GM12872 (cell line): ENCODE measurements at regions not wholly inside any gene's neighbourhood (a gene's known extent, or its start where the extent isn't known, plus 50 kb on each side); places are given as distances from the start of the nearest gene placed in this dataset.

Experiments used
- TF ChIP-seq, protein P1 (sequence below): IDR thresholded peaks from 3 replicates; pipeline ENCODE4 v1.5.1; 2011; ENCODE audit warnings: low read depth, mild to moderate bottlenecking, low read length, moderate library complexity; ENCODE audit not compliant: insufficient read depth

DNA sequence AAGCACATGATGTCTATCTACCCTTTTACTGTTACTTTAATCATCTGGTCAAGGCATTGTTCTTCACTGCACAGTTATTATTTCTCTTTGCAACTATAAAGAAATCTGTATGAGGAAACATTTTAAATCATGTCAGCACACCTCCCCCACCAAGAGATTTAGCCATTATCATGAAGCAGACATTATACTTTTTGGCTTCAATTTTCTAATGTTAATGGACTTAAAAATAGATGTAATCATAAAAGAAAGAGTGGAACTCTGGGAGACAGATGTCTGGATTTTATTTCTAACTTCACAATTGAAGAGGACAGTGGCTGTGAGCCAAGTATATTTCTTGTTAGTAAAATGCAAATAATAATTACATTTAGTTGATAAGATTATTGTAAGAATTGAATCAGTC lies 932.4 kb downstream of the TAF11L14 start:
- TF ChIP-seq, protein P1, sequence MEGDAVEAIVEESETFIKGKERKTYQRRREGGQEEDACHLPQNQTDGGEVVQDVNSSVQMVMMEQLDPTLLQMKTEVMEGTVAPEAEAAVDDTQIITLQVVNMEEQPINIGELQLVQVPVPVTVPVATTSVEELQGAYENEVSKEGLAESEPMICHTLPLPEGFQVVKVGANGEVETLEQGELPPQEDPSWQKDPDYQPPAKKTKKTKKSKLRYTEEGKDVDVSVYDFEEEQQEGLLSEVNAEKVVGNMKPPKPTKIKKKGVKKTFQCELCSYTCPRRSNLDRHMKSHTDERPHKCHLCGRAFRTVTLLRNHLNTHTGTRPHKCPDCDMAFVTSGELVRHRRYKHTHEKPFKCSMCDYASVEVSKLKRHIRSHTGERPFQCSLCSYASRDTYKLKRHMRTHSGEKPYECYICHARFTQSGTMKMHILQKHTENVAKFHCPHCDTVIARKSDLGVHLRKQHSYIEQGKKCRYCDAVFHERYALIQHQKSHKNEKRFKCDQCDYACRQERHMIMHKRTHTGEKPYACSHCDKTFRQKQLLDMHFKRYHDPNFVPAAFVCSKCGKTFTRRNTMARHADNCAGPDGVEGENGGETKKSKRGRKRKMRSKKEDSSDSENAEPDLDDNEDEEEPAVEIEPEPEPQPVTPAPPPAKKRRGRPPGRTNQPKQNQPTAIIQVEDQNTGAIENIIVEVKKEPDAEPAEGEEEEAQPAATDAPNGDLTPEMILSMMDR, result no peak

- TF ChIP-seq, protein P1, result no peak
These were observed 942.3 kb downstream of the TAF11L14 start for GRCh38 chr5:18576586-18576985.

GRCh38 chr5:18601185-18601584 lies 966.9 kb downstream of the TAF11L14 start:
- TF ChIP-seq, protein P1, result no peak

- TF ChIP-seq, protein P1, result no peak
These were observed 968.1 kb downstream of the TAF11L14 start for GRCh38 chr5:18602402-18602801.

- TF ChIP-seq, protein P1, result no peak
These were observed 970.9 kb downstream of the TAF11L14 start for GRCh38 chr5:18605186-18605585.

DNA sequence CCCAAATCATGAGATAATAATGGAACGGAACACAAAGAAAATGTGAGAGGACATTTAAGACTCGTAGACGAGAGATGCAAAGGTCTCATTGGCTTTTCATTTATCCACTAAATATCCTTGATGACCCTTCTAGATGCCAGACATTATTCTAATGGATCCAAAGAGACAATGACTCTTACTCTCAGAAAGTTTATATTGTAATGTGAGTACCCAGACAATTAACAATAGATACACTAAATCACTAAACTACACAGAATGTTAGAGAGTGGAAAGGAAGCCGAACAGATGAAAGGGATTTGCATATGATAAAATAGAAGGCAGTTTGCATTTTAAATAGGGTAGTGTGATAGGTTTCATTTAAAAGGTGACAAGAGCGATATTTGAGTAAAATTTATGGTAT lies 973.3 kb downstream of the TAF11L14 start:
- TF ChIP-seq, protein P1, result no peak

DNA sequence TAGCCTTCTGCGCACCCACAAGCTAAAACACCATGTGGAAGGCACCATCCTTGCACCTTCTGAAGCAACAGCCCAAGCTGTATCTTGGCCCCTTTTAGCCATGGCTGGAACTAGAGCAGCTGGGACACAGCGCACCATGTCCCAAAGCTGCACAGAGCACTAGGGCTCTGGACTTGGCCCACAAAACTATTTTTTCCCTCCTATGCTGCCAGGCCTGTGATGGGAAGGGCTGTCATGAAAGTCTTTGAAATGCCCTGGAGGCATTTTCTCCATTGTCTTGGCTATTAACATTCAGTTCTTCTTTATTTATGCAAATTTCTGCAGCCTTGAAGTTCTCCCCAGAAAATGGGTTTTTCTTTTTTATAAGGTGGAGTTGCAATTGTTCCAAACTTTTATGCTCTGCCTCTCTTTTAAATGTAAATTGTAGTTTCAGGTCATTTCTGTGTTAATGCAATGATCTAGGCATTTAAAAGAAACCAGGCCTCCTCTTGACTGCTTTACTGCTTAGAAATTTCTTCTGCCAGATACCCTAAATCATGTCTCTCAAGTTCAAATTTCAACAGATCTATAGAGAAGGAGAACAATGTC lies 996.3 kb downstream of the TAF11L14 start:
- TF ChIP-seq, protein P1, result no peak
